ENCODE measurements at regions not wholly inside any gene's neighbourhood (a gene's known extent, or its start where the extent isn't known, plus 50 kb on each side); places are given as distances from the start of the nearest gene placed in this dataset.

DNA sequence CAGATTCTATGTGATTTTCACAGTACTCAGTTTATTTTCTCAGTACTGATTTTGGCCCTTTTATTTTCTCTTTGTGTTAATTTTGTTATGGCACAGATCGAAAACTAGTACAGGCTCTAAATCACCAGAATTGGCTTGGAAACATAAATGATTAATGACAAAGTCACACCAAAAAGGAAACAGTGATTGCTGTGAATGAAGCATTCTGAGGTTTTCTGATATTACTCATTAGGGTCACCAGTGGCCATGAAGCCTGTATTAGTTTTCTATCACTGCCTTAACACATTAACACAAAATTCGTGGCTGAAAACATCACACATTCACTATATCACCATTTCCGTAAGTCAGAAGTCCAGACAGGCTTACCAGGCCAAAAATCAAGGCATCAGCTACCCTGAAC is 343.0 kb upstream of the THRB start:
- no peaks in the 10 kb centered on the region for H4K20me1 ChIP-seq (replicated peaks; ENCODE audit: control insufficient read depth, extremely low read depth, insufficient read depth, low read length)
- no peaks in the 10 kb centered on the region for H3K79me2 ChIP-seq (ENCODE audit: control insufficient read depth, insufficient read depth, low read length)
- H3K4me2 ChIP-seq (ENCODE audit: insufficient read depth, low read length): peak overlapping the region; percentile 5
- H2AFZ ChIP-seq (ENCODE audit: low read depth, low read length): no peak overlapping the region
- no peak overlapping the region for H3K4me3 ChIP-seq (replicated peaks in 1 of 3; ENCODE audit: insufficient read depth in 1 of 3, low read depth in 1 of 3, low read length in 3 of 3)
- ChIA-PET POLR2A (no interaction called here), CTCF (no interaction called here)
- no peaks in the 10 kb centered on the region for H3K9me1 ChIP-seq (replicated peaks; ENCODE audit: control insufficient read depth, extremely low read depth, insufficient read depth, low read length)
- no peak overlapping the region for H3K27ac ChIP-seq (ENCODE audit: insufficient read depth, low read depth, low read length)
- no peaks in the 10 kb centered on the region for H3K9me3 ChIP-seq (replicated peaks; ENCODE audit: control insufficient read depth, insufficient read depth, low read length)
- H3K36me3 ChIP-seq (ENCODE audit: control insufficient read depth in 2 of 2, extremely low read depth in 1 of 2, insufficient read depth in 2 of 2, low read length in 2 of 2): no peaks in the 10 kb centered on the region
- no peak overlapping the region for H3K9ac ChIP-seq (replicated peaks; ENCODE audit: extremely low read depth, insufficient read depth, low read length)
- no peaks in the 10 kb centered on the region for H3K4me1 ChIP-seq (ENCODE audit: control insufficient read depth, extremely low read depth, insufficient read depth, low read length)
- peak; percentile 11 for DNase-seq (ENCODE audit: low read depth, low spot score)
- no TSS peak for BruUV-seq (replicated peaks)
- peak; percentile 67 for FAIRE-seq
- intact Hi-C loops (cut with micrococcal nuclease) (no loop called here), dilution Hi-C loops (cut with MboI; ENCODE audit: extremely low pct_ligation_motif_present, low sequenced_read_pairs) (no loop called here)
- H3K27me3 ChIP-seq (ENCODE audit: control insufficient read depth in 2 of 2, insufficient read depth in 2 of 2, low read length in 2 of 2): peaks cover 0 to 7% of the 10 kb centered on the region in 2 experiments
- no peak for TF ChIP-seq MYC (IDR thresholded peaks at IDR 0.05; ENCODE audit: low read depth, low read length)
- TF ChIP-seq FOS (IDR thresholded peaks at IDR 0.05; ENCODE audit: borderline replicate concordance, insufficient read depth, low read length): peak; percentile 66
- TF ChIP-seq GATA2 (IDR thresholded peaks at IDR 0.05; ENCODE audit: insufficient read depth, insufficient read length, low read depth, low read length): peak; percentile 37
- TF ChIP-seq POLR2AphosphoS5 (IDR thresholded peaks at IDR 0.05; ENCODE audit: insufficient read depth, low read depth, low read length): no peak
- TF ChIP-seq EZH2 (IDR thresholded peaks at IDR 0.05; ENCODE audit: borderline replicate concordance, low read depth, low read length, severe bottlenecking): no peak
- TF ChIP-seq, protein P1, sequence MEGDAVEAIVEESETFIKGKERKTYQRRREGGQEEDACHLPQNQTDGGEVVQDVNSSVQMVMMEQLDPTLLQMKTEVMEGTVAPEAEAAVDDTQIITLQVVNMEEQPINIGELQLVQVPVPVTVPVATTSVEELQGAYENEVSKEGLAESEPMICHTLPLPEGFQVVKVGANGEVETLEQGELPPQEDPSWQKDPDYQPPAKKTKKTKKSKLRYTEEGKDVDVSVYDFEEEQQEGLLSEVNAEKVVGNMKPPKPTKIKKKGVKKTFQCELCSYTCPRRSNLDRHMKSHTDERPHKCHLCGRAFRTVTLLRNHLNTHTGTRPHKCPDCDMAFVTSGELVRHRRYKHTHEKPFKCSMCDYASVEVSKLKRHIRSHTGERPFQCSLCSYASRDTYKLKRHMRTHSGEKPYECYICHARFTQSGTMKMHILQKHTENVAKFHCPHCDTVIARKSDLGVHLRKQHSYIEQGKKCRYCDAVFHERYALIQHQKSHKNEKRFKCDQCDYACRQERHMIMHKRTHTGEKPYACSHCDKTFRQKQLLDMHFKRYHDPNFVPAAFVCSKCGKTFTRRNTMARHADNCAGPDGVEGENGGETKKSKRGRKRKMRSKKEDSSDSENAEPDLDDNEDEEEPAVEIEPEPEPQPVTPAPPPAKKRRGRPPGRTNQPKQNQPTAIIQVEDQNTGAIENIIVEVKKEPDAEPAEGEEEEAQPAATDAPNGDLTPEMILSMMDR (IDR thresholded peaks at IDR 0.05; ENCODE audit: extremely low read depth in 1 of 2, insufficient read depth in 1 of 2, low read depth in 1 of 2, low read length in 2 of 2): no peak

- Histone ChIP-seq H3K4me1 (ENCODE audit: control insufficient read depth, extremely low read depth, insufficient read depth, low read length) (no peaks in the 10 kb centered on the region), H4K20me1 (replicated peaks; ENCODE audit: control insufficient read depth, extremely low read depth, insufficient read depth, low read length) (no peaks in the 10 kb centered on the region), H3K4me3 (replicated peaks in 1 of 3; ENCODE audit: insufficient read depth in 1 of 3, low read depth in 1 of 3, low read length in 3 of 3) (no peak overlapping the region), H3K9me1 (replicated peaks; ENCODE audit: control insufficient read depth, extremely low read depth, insufficient read depth, low read length) (no peaks in the 10 kb centered on the region), H3K36me3 (ENCODE audit: control insufficient read depth in 2 of 2, extremely low read depth in 1 of 2, insufficient read depth in 2 of 2, low read length in 2 of 2) (no peaks in the 10 kb centered on the region), H3K9ac (replicated peaks; ENCODE audit: extremely low read depth, insufficient read depth, low read length) (no peak overlapping the region), H2AFZ (ENCODE audit: low read depth, low read length) (no peak overlapping the region), H3K27me3 (ENCODE audit: control insufficient read depth in 2 of 2, insufficient read depth in 2 of 2, low read length in 2 of 2) (peaks cover 0 to under 1% of the 10 kb centered on the region in 2 experiments), H3K4me2 (ENCODE audit: insufficient read depth, low read length) (no peak overlapping the region), H3K9me3 (replicated peaks; ENCODE audit: control insufficient read depth, insufficient read depth, low read length) (no peaks in the 10 kb centered on the region), H3K79me2 (ENCODE audit: control insufficient read depth, insufficient read depth, low read length) (no peaks in the 10 kb centered on the region), H3K27ac (ENCODE audit: insufficient read depth, low read depth, low read length) (no peak overlapping the region)
- no peak for FAIRE-seq
- intact Hi-C loops (cut with micrococcal nuclease) (no loop called here), dilution Hi-C loops (cut with MboI; ENCODE audit: extremely low pct_ligation_motif_present, low sequenced_read_pairs) (no loop called here)
- DNase-seq (ENCODE audit: low read depth, low spot score): no peak
- ChIA-PET POLR2A (no interaction called here), CTCF (no interaction called here)
- BruUV-seq (replicated peaks): no TSS peak
- TF ChIP-seq, protein P1 (IDR thresholded peaks at IDR 0.05; ENCODE audit: extremely low read depth in 1 of 2, insufficient read depth in 1 of 2, low read depth in 1 of 2, low read length in 2 of 2): no peak
- TF ChIP-seq JUN (IDR thresholded peaks at IDR 0.05; ENCODE audit: borderline replicate concordance, insufficient read depth, insufficient read length, low read depth) (no peak), FOS (IDR thresholded peaks at IDR 0.05; ENCODE audit: borderline replicate concordance, insufficient read depth, low read length) (no peak), EZH2 (IDR thresholded peaks at IDR 0.05; ENCODE audit: borderline replicate concordance, low read depth, low read length, severe bottlenecking) (no peak), POLR2AphosphoS5 (IDR thresholded peaks at IDR 0.05; ENCODE audit: insufficient read depth, low read depth, low read length) (no peak), GATA2 (IDR thresholded peaks at IDR 0.05; ENCODE audit: insufficient read depth, insufficient read length, low read depth, low read length) (no peak), MYC (IDR thresholded peaks at IDR 0.05; ENCODE audit: low read depth, low read length) (no peak), POLR2A (IDR thresholded peaks at IDR 0.05; ENCODE audit: low read depth, low read length) (no peak)
- TF ChIP-seq, protein P2, sequence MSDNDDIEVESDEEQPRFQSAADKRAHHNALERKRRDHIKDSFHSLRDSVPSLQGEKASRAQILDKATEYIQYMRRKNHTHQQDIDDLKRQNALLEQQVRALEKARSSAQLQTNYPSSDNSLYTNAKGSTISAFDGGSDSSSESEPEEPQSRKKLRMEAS (IDR thresholded peaks at IDR 0.05; ENCODE audit: insufficient read depth, insufficient read length): no peak
Measured at GRCh38 chr3:24838533-24838932, 343.9 kb upstream of the THRB start.

All from endothelial cell of umbilical vein (primary cell).